Lower lobe of right lung (tissue), 2 donors: ENCODE measurements at regions not wholly inside any gene's neighbourhood (a gene's known extent, or its start where the extent isn't known, plus 50 kb on each side); places are given as distances from the start of the nearest gene placed in this dataset.

Experiments used
- ATAC-seq, 2 donors: fragments of 200-7000 bp; cut with Tn5 transposase; one replicate each; pipeline ENCODE4 v1.9.1; 2020 to 2022; ENCODE audit warnings: mild to moderate bottlenecking in 2 of 2, moderate library complexity in 2 of 2
- DNase-seq: peaks from one replicate; pipeline ENCODE4 v3.0.0-alpha.2; 2020
- H3K27ac ChIP-seq: fragments of 200-600 bp; one replicate; pipeline ENCODE4 v1.8.0; 2022
- H3K27me3 ChIP-seq: fragments of 200-600 bp; one replicate; pipeline ENCODE4 v1.8.0; 2022; ENCODE audit warnings: low read depth
- H3K36me3 ChIP-seq: fragments of 200-600 bp; one replicate; pipeline ENCODE4 v1.8.0; 2022; ENCODE audit warnings: mild to moderate bottlenecking
- H3K4me1 ChIP-seq: fragments of 200-600 bp; one replicate; pipeline ENCODE4 v1.8.0; 2022
- H3K4me3 ChIP-seq: fragments of 200-600 bp; one replicate; pipeline ENCODE4 v1.8.0; 2022; ENCODE audit warnings: mild to moderate bottlenecking
- H3K9me3 ChIP-seq: fragments of 200-600 bp; one replicate; pipeline ENCODE4 v1.8.0; 2022
- intact Hi-C: fragments of 100-400 bp; cut with DNase I; formaldehyde crosslinking; loops from one replicate; pipeline ENCODE4 v1.11.0; 2022
- TF ChIP-seq, protein P1 (sequence below): fragments of 200-600 bp; IDR thresholded peaks from one replicate; pipeline ENCODE4 v1.8.0; 2022; ENCODE audit warnings: antibody characterized with exemption, mild to moderate bottlenecking
- donor health status: DM: no; HTN: yes; CAD: no; lungs with severe emphysema.

- no peak overlapping the region for H3K4me3 ChIP-seq
- no peak overlapping the region for H3K27ac ChIP-seq
- H3K4me1 ChIP-seq, result no peaks in the 10 kb centered on the region
- no peaks in the 10 kb centered on the region for H3K36me3 ChIP-seq
- TF ChIP-seq, protein P1, sequence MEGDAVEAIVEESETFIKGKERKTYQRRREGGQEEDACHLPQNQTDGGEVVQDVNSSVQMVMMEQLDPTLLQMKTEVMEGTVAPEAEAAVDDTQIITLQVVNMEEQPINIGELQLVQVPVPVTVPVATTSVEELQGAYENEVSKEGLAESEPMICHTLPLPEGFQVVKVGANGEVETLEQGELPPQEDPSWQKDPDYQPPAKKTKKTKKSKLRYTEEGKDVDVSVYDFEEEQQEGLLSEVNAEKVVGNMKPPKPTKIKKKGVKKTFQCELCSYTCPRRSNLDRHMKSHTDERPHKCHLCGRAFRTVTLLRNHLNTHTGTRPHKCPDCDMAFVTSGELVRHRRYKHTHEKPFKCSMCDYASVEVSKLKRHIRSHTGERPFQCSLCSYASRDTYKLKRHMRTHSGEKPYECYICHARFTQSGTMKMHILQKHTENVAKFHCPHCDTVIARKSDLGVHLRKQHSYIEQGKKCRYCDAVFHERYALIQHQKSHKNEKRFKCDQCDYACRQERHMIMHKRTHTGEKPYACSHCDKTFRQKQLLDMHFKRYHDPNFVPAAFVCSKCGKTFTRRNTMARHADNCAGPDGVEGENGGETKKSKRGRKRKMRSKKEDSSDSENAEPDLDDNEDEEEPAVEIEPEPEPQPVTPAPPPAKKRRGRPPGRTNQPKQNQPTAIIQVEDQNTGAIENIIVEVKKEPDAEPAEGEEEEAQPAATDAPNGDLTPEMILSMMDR, result no peak
- intact Hi-C loops, result no loop called here
- peaks cover 5% of the 10 kb centered on the region for H3K9me3 ChIP-seq
- ATAC-seq (no peak), DNase-seq (no peak)
- H3K27me3 ChIP-seq, result peaks cover 20% of the 10 kb centered on the region
Observed at GRCh38 chr1:25109531-25109951, 122.8 kb downstream of the SYF2 start.

DNA sequence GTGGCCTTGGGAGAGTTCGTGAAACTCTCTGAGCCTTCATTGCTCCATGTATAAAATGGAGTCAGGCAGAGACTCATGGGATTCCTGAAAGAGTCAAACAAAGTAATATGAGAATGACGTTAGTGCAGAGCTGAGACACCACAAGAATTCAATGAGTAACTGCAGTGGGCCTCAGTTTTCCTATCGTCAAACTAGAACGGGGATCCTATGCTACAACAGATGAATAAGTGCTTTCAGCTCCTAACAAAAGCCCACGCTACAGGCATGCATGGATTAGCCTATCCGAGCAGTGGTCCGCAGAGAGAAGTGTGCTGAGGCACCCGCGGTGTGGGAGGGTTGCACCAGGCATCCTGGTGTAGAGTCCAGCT is 124.7 kb downstream of the SYF2 start:
- H3K9me3 ChIP-seq, result peaks cover 5% of the 10 kb centered on the region
- no peak overlapping the region for H3K27ac ChIP-seq
- DNase-seq (no peak), ATAC-seq (no peak)
- no peak overlapping the region for H3K4me3 ChIP-seq
- peaks cover 25% of the 10 kb centered on the region for H3K27me3 ChIP-seq
- H3K4me1 ChIP-seq, result no peaks in the 10 kb centered on the region
- intact Hi-C loops, result no loop called here
- no peaks in the 10 kb centered on the region for H3K36me3 ChIP-seq
- TF ChIP-seq, protein P1, result no peak

DNA sequence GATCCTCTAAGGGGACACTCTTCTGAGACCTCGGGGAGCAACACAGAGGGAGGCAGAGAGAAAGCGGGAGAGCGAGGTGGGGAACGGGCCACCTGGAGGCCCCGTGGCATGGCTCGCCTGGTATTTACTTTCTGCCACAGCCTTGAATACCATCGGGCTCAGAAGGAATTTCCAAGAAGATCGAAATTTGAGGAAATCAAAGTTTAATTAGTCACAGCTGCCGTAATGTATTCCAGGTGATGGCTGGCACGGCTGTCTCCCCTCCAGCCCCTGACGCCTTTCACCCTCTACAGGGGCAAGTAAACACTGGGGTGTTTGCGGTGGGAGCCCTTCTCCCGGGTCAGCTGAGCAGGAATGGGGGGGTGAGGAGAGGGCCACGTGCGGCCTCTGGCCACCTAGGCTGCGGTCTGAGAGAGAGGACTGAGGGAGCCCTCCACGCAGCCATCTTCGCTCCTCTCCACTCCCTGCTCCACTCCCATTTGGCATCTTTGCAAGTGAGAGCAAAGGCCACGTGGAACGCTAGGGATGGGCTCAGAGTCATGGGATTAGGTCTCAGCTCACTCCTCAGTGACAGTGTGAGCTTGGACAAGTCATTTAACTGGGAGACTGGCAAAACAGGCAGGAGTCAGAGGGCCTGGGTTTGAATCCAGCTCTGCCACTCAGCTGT is 125.2 kb downstream of the SYF2 start:
- TF ChIP-seq, protein P1, result no peak
- peaks cover 5% of the 10 kb centered on the region for H3K9me3 ChIP-seq
- intact Hi-C loops, result no loop called here
- H3K36me3 ChIP-seq, result no peaks in the 10 kb centered on the region
- ATAC-seq (no peak), DNase-seq (no peak)
- peaks cover 25% of the 10 kb centered on the region for H3K27me3 ChIP-seq
- H3K27ac ChIP-seq, result no peak overlapping the region
- no peaks in the 10 kb centered on the region for H3K4me1 ChIP-seq
- H3K4me3 ChIP-seq, result no peak overlapping the region

DNA sequence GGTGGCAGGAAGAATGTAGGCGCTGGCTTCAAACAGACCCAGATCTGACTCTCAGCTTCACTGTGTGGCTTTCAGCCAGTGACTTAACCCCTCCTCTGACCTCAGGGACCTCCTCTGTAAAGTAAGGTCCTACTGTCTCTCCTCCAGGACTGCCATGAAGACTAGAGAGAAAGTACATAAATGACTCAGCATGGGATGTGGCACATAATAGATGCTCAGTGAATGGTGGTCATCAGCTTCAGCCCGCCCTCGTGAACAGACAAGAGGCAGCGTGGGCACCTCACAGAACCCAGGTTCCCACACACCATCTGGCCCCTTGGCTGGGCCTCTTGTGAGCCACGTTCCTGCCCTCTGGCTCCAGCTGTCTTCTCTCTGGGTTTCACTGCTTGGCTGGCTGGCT is 126.0 kb downstream of the SYF2 start:
- peaks cover 25% of the 10 kb centered on the region for H3K27me3 ChIP-seq
- TF ChIP-seq, protein P1, result no peak
- DNase-seq (no peak), ATAC-seq (no peak)
- no peak overlapping the region for H3K4me3 ChIP-seq
- H3K4me1 ChIP-seq, result no peaks in the 10 kb centered on the region
- no peaks in the 10 kb centered on the region for H3K36me3 ChIP-seq
- peaks cover 5% of the 10 kb centered on the region for H3K9me3 ChIP-seq
- H3K27ac ChIP-seq, result no peak overlapping the region
- intact Hi-C loops, result no loop called here

DNA sequence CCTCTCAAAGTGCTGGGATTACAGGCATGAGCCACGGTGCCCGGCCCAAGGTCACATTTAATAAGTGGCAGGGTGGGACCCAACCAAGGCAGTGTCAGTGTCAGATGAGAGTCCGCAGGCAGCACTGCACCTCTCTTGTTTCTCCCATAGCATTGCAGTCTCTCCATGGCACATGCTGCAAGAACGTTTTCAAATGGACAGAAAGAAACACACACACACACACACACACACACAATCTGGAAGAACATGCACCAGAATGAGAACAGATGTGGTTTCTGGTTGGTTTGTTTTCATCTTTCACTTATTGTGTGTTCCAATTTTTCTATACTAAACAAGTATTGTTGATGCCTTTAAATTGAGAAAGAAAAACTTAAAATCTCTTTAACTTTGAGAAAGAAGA is 126.5 kb downstream of the SYF2 start:
- H3K36me3 ChIP-seq, result no peaks in the 10 kb centered on the region
- DNase-seq (no peak), ATAC-seq (no peak)
- H3K27ac ChIP-seq, result no peak overlapping the region
- no peak overlapping the region for H3K4me3 ChIP-seq
- no peaks in the 10 kb centered on the region for H3K4me1 ChIP-seq
- TF ChIP-seq, protein P1, result no peak
- intact Hi-C loops, result no loop called here
- H3K27me3 ChIP-seq, result peaks cover 25% of the 10 kb centered on the region
- H3K9me3 ChIP-seq, result peaks cover 5% of the 10 kb centered on the region
